SKM-1 treated with dmso at 0.1 percent for 144 hours (cell line): ENCODE measurements at regions not wholly inside any gene's neighbourhood (a gene's known extent, or its start where the extent isn't known, plus 50 kb on each side); places are given as distances from the start of the nearest gene placed in this dataset.
A peak's percentile ranks its signal among the peaks of the same experiment; 100 is the strongest.
"Not testable (repeated sequence)": the region's sequence is repeated elsewhere in the genome, so short reads cannot be mapped to it uniquely, and the experiment has no call there.

Experiments
- DNase-seq: peaks from one replicate; lab custom pipeline; 2025; ENCODE audit not compliant: unreplicated experiment; lab: John Stamatoyannopoulos, UW

- not testable (repeated sequence) for DNase-seq
Observed at GRCh38 chr5:2070787-2071186, 188.1 kb upstream of the IRX4 start.

- no peak for DNase-seq
Observed at GRCh38 chr5:2068531-2068930, 185.8 kb upstream of the IRX4 start.

- DNase-seq, result no peak
Observed at GRCh38 chr5:2066373-2066772, 183.6 kb upstream of the IRX4 start.

GRCh38 chr5:2063380-2063779 lies 180.7 kb upstream of the IRX4 start:
- DNase-seq, result not testable (repeated sequence)

GRCh38 chr5:2052687-2053086 lies 170.0 kb upstream of the IRX4 start:
- no peak for DNase-seq

GRCh38 chr5:2049876-2050275 lies 167.2 kb upstream of the IRX4 start:
- no peak for DNase-seq

GRCh38 chr5:2048664-2049063 lies 165.9 kb upstream of the IRX4 start:
- no peak for DNase-seq

GRCh38 chr5:2047341-2047927 lies 164.7 kb upstream of the IRX4 start:
- DNase-seq, result no peak

GRCh38 chr5:2044041-2044440 lies 161.3 kb upstream of the IRX4 start:
- no peak for DNase-seq

- no peak for DNase-seq
Observed at GRCh38 chr5:2039180-2039531, 156.4 kb upstream of the IRX4 start.

GRCh38 chr5:2038321-2039179 lies 155.8 kb upstream of the IRX4 start:
- peak; percentile 8 for DNase-seq

- no peak for DNase-seq
Observed at GRCh38 chr5:2036885-2037284, 154.2 kb upstream of the IRX4 start.

GRCh38 chr5:2032432-2032831 lies 149.7 kb upstream of the IRX4 start:
- DNase-seq, result no peak

GRCh38 chr5:2031581-2031980 lies 148.9 kb upstream of the IRX4 start:
- DNase-seq, result no peak

- DNase-seq, result no peak
Observed at GRCh38 chr5:2030131-2030530, 147.4 kb upstream of the IRX4 start.

GRCh38 chr5:2029206-2029605 lies 146.5 kb upstream of the IRX4 start:
- DNase-seq, result no peak

GRCh38 chr5:2027790-2028189 lies 145.1 kb upstream of the IRX4 start:
- no peak for DNase-seq

GRCh38 chr5:2024986-2025721 lies 142.4 kb upstream of the IRX4 start:
- DNase-seq, result no peak

- DNase-seq, result no peak
Observed at GRCh38 chr5:2023196-2023595, 140.5 kb upstream of the IRX4 start.

- no peak for DNase-seq
Observed at GRCh38 chr5:2022436-2022835, 139.7 kb upstream of the IRX4 start.

- DNase-seq, result no peak
Observed at GRCh38 chr5:2021484-2022176, 138.9 kb upstream of the IRX4 start.
